ENCODE measurements at regions not wholly inside any gene's neighbourhood (a gene's known extent, or its start where the extent isn't known, plus 50 kb on each side); places are given as distances from the start of the nearest gene placed in this dataset.
A peak's percentile ranks its signal among the peaks of the same experiment; 100 is the strongest.

DNA sequence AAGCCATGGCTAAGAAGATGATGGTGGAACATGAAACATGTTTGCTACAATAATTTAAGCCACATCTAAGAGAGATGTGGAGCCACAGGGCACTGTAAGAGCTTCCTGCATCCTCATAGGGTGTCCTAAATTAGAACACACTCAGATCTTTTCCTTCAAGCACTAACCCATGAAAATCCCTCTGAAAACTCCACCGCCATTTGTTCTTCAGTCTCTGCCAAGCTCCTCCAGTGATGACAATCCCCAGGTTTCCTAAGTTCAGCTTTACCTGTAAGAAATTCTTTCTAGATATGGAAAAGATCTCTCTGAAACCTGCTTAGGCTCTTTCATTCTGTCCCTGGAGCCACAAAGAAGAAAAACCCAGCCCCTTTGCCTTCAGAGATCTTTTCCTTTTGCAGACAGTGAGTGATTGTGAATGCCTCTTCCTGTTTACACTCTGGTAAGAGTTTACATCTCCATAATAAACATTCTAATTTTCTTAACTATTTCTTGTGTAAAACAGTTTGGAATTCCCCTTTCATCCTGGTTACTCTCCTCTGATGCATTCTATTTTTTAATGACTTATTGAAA is 907.2 kb downstream of the VRK1 start:
- Histone ChIP-seq H3K9me3 (no peaks in the 10 kb centered on the region), H3K27me3 (no peaks in the 10 kb centered on the region), H3K27ac (peak overlapping the region in 1 of 4 donors; percentile 23), H3K36me3 (no peaks in the 10 kb centered on the region), H3K4me3 (no peak overlapping the region), H3K4me1 (no peaks in the 10 kb centered on the region)
- DNase-seq (ENCODE audit: low spot score in 2 of 2) = no peak
- 94 to 100% methylated on average over 1 of the region's 1 CpG for WGBS, 2 donors
- TF ChIP-seq, protein P1, sequence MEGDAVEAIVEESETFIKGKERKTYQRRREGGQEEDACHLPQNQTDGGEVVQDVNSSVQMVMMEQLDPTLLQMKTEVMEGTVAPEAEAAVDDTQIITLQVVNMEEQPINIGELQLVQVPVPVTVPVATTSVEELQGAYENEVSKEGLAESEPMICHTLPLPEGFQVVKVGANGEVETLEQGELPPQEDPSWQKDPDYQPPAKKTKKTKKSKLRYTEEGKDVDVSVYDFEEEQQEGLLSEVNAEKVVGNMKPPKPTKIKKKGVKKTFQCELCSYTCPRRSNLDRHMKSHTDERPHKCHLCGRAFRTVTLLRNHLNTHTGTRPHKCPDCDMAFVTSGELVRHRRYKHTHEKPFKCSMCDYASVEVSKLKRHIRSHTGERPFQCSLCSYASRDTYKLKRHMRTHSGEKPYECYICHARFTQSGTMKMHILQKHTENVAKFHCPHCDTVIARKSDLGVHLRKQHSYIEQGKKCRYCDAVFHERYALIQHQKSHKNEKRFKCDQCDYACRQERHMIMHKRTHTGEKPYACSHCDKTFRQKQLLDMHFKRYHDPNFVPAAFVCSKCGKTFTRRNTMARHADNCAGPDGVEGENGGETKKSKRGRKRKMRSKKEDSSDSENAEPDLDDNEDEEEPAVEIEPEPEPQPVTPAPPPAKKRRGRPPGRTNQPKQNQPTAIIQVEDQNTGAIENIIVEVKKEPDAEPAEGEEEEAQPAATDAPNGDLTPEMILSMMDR (IDR thresholded peaks at IDR 0.05) = no peak
- TF ChIP-seq POLR2A (IDR thresholded peaks at IDR 0.05) (no peak), EP300 (IDR thresholded peaks at IDR 0.05) (no peak)

DNA sequence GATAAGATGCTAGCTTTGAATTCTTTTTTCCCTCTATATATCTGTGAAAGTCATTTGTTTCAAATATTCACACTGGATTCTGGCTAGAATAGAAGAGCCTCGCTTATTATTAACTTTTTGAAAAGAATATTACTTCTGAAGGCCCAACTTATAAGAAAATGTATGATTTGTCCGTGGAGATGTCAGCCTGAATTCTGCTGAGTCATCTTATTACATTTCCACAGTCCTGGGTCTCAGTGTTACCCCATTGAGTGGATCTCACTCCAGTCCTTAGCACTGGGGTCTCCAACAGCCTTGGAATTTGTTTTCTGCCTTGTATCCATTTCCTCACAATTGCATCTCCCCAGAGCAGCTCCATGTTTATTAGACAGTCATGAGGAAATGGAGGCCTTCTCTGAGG is 907.9 kb downstream of the VRK1 start:
- DNase-seq (ENCODE audit: low spot score in 2 of 2) = no peak
- Histone ChIP-seq H3K9me3 (no peaks in the 10 kb centered on the region), H3K4me1 (no peaks in the 10 kb centered on the region), H3K27ac (no peak overlapping the region), H3K4me3 (no peak overlapping the region), H3K27me3 (no peaks in the 10 kb centered on the region), H3K36me3 (no peaks in the 10 kb centered on the region)
- no peak for TF ChIP-seq EP300 (IDR thresholded peaks at IDR 0.05)
- no peak for TF ChIP-seq POLR2A (IDR thresholded peaks at IDR 0.05)
- TF ChIP-seq, protein P1 (IDR thresholded peaks at IDR 0.05) = no peak
- WGBS, 2 donors = 39 to 43% methylated on average over 2 of the region's 2 CpGs

DNA sequence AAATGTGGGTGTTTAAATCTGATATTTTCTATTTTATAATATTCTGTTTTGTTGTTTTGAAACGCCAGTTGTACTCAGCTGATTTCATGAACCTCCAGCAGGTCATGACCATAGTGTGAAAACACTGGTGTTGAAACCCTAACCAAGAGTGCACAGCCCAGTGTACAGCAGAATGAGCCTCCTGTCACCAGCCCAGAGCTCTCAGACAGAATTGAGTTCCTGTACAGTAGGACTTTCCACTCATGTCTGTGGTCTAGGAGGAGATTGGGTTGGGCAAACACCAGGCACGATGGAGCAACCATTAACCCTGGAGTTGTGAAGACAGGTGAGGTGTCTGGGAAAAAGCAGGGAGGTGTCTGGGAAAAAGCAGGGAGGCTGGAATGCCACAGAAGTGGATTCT is 908.8 kb downstream of the VRK1 start:
- DNase-seq (ENCODE audit: low spot score in 2 of 2) = no peak
- WGBS, 2 donors = 57 to 74% methylated on average over 2 of the region's 2 CpGs
- H3K4me1 ChIP-seq = no peaks in the 10 kb centered on the region
- no peak overlapping the region for H3K4me3 ChIP-seq
- H3K27me3 ChIP-seq = no peaks in the 10 kb centered on the region
- H3K36me3 ChIP-seq = no peaks in the 10 kb centered on the region
- no peaks in the 10 kb centered on the region for H3K9me3 ChIP-seq
- H3K27ac ChIP-seq = no peak overlapping the region
- TF ChIP-seq EP300 (IDR thresholded peaks at IDR 0.05) (no peak), POLR2A (IDR thresholded peaks at IDR 0.05) (no peak)
- TF ChIP-seq, protein P1 (IDR thresholded peaks at IDR 0.05) = no peak

DNA sequence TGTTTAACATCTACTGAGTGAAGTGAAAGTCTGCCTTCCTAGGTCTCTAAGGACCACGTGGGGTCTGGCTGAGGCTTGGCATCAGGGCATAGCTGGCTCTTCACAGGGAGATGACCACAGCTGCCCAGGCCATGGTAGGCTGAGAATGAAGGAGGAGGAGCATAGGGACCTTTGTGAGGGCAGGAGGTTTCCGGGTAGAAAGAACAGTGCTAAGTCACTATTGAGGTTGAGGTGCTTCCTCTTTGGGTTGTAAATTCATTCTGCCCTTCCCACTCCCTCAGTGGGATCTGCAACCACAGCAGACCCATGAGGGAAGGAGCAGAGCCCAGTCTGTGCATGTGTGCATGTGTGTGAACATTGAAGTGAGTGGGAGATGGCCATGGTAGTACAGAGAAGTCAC is 909.6 kb downstream of the VRK1 start:
- Histone ChIP-seq H3K27ac (no peak overlapping the region), H3K4me1 (no peaks in the 10 kb centered on the region), H3K9me3 (no peaks in the 10 kb centered on the region), H3K27me3 (no peaks in the 10 kb centered on the region), H3K4me3 (no peak overlapping the region), H3K36me3 (no peaks in the 10 kb centered on the region)
- TF ChIP-seq, protein P1 (IDR thresholded peaks at IDR 0.05) = no peak
- no peak for TF ChIP-seq EP300 (IDR thresholded peaks at IDR 0.05)
- TF ChIP-seq POLR2A (IDR thresholded peaks at IDR 0.05) = no peak
- no peak for DNase-seq (ENCODE audit: low spot score in 2 of 2)
- 58 to 65% methylated on average over 2 of the region's 2 CpGs for WGBS, 2 donors

DNA sequence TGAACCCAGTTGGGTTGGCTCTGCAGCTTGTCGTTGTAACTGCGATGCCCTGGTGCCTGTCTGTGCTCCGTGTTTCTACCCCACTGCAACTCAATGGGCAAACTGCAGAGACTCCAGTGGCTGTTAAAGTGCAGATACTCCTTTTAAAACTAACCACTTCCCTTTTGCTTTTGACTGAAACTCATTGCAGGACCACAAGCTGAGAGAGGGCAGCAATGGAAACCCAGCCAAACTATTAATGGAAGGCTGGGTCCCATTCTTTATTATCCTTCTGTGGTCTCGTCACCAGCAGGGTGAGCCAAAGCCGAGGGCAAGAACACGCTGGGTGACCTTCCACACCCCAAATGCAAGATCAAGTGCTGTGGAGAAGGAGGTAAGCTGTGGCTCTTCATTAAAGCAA is 910.4 kb downstream of the VRK1 start:
- TF ChIP-seq EP300 (IDR thresholded peaks at IDR 0.05) = no peak
- TF ChIP-seq, protein P1 (IDR thresholded peaks at IDR 0.05) = no peak
- no peak for TF ChIP-seq POLR2A (IDR thresholded peaks at IDR 0.05)
- Histone ChIP-seq H3K4me1 (no peaks in the 10 kb centered on the region), H3K36me3 (no peaks in the 10 kb centered on the region), H3K4me3 (no peak overlapping the region), H3K27ac (no peak overlapping the region), H3K27me3 (no peaks in the 10 kb centered on the region), H3K9me3 (no peaks in the 10 kb centered on the region)
- no peak for DNase-seq (ENCODE audit: low spot score in 2 of 2)
- WGBS, 2 donors = 68 to 76% methylated on average over 6 of the region's 6 CpGs
